8988T (cell line): ENCODE measurements at regions not wholly inside any gene's neighbourhood (a gene's known extent, or its start where the extent isn't known, plus 50 kb on each side); places are given as distances from the start of the nearest gene placed in this dataset.

ENCODE experiments used
- DNase-seq: peaks from one replicate; pipeline ENCODE4 v3.0.0; 2011

GRCh38 chr6:12555267-12555666 lies 161.3 kb upstream of the PHACTR1 start:
- DNase-seq, result no peak

- no peak for DNase-seq
These were observed 160.8 kb upstream of the PHACTR1 start for GRCh38 chr6:12555781-12556180.

GRCh38 chr6:12557765-12558164 lies 158.8 kb upstream of the PHACTR1 start:
- no peak for DNase-seq

- DNase-seq, result no peak
These were observed 156.3 kb upstream of the PHACTR1 start for GRCh38 chr6:12560315-12560714.

- DNase-seq, result no peak
These were observed 149.9 kb upstream of the PHACTR1 start for GRCh38 chr6:12566618-12567123.

GRCh38 chr6:12567682-12568081 lies 148.9 kb upstream of the PHACTR1 start:
- DNase-seq, result no peak

- DNase-seq, result no peak
These were observed 146.9 kb upstream of the PHACTR1 start for GRCh38 chr6:12569646-12570045.

GRCh38 chr6:12570461-12571030 lies 146.0 kb upstream of the PHACTR1 start:
- DNase-seq, result no peak

- DNase-seq, result no peak
These were observed 143.4 kb upstream of the PHACTR1 start for GRCh38 chr6:12572896-12573827.

- no peak for DNase-seq
These were observed 140.6 kb upstream of the PHACTR1 start for GRCh38 chr6:12575961-12576360.

GRCh38 chr6:12576389-12576788 lies 140.2 kb upstream of the PHACTR1 start:
- no peak for DNase-seq

GRCh38 chr6:12577124-12577850 lies 139.3 kb upstream of the PHACTR1 start:
- no peak for DNase-seq

GRCh38 chr6:12578097-12578496 lies 138.5 kb upstream of the PHACTR1 start:
- DNase-seq, result no peak

GRCh38 chr6:12578751-12579150 lies 137.8 kb upstream of the PHACTR1 start:
- DNase-seq, result no peak

GRCh38 chr6:12580290-12580689 lies 136.3 kb upstream of the PHACTR1 start:
- no peak for DNase-seq

GRCh38 chr6:12582421-12583110 lies 134.0 kb upstream of the PHACTR1 start:
- no peak for DNase-seq

- no peak for DNase-seq
These were observed 131.7 kb upstream of the PHACTR1 start for GRCh38 chr6:12584631-12585405.

GRCh38 chr6:12585497-12585958 lies 131.0 kb upstream of the PHACTR1 start:
- no peak for DNase-seq

GRCh38 chr6:12586721-12587480 lies 129.7 kb upstream of the PHACTR1 start:
- no peak for DNase-seq

GRCh38 chr6:12590901-12591300 lies 125.7 kb upstream of the PHACTR1 start:
- DNase-seq, result no peak

- DNase-seq, result no peak
These were observed 123.9 kb upstream of the PHACTR1 start for GRCh38 chr6:12592634-12593033.
